Mammary epithelial cell (primary cell): ENCODE measurements at regions not wholly inside any gene's neighbourhood (a gene's known extent, or its start where the extent isn't known, plus 50 kb on each side); places are given as distances from the start of the nearest gene placed in this dataset.

Experiments
- EZH2 ChIP-seq: IDR thresholded peaks from 2 replicates; pipeline ENCODE4 v1.6.1; 2012; ENCODE audit warnings: low read length, inconsistent platforms, borderline replicate concordance
- TF ChIP-seq, protein P1 (sequence below), 2 donors: IDR thresholded peaks in 1 of 2; conservative IDR thresholded peaks in 1 of 2; 2 replicates each; pipeline ENCODE4 v1.5.1; 2011 to 2012; ENCODE audit warnings: inconsistent platforms in 2 of 2, low read length in 2 of 2, mild to moderate bottlenecking in 2 of 2, control low read depth in 1 of 2, low read depth in 1 of 2; ENCODE audit not compliant: insufficient read depth in 1 of 2; ENCODE audit errors: extremely low read depth in 1 of 2

DNA sequence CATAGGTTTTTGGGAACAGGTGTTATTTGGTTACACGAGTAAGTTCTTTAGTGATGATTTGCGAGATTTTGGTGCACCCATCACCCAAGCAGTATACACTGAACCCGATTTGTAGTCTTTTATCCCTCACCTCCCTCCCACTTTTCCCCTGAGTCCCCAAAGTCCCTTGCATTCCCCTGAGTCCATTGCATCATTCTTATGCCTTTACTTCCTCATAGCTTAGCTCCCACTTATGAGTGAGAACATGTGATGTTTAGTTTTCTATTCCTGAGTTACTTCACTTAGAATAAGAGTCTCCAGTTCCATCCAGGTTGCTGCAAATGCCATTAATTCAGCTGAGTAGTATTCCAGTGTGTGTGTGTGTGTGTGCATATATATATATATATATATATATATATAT lies 97.2 kb upstream of the EDNRB start:
- TF ChIP-seq, protein P1, sequence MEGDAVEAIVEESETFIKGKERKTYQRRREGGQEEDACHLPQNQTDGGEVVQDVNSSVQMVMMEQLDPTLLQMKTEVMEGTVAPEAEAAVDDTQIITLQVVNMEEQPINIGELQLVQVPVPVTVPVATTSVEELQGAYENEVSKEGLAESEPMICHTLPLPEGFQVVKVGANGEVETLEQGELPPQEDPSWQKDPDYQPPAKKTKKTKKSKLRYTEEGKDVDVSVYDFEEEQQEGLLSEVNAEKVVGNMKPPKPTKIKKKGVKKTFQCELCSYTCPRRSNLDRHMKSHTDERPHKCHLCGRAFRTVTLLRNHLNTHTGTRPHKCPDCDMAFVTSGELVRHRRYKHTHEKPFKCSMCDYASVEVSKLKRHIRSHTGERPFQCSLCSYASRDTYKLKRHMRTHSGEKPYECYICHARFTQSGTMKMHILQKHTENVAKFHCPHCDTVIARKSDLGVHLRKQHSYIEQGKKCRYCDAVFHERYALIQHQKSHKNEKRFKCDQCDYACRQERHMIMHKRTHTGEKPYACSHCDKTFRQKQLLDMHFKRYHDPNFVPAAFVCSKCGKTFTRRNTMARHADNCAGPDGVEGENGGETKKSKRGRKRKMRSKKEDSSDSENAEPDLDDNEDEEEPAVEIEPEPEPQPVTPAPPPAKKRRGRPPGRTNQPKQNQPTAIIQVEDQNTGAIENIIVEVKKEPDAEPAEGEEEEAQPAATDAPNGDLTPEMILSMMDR (conservative IDR thresholded peaks at IDR 0.05 in 1 of 2, IDR thresholded peaks at IDR 0.05 in 1 of 2; ENCODE audit: extremely low read depth in 1 of 2, insufficient read depth in 1 of 2, low read depth in 1 of 2, low read length in 2 of 2): no peak
- TF ChIP-seq EZH2: no peak
